ENCODE measurements at regions not wholly inside any gene's neighbourhood (a gene's known extent, or its start where the extent isn't known, plus 50 kb on each side); places are given as distances from the start of the nearest gene placed in this dataset.

GRCh38 chr4:178102139-178102538 is 659.9 kb upstream of the AGA start:
- TF ChIP-seq, protein P1, sequence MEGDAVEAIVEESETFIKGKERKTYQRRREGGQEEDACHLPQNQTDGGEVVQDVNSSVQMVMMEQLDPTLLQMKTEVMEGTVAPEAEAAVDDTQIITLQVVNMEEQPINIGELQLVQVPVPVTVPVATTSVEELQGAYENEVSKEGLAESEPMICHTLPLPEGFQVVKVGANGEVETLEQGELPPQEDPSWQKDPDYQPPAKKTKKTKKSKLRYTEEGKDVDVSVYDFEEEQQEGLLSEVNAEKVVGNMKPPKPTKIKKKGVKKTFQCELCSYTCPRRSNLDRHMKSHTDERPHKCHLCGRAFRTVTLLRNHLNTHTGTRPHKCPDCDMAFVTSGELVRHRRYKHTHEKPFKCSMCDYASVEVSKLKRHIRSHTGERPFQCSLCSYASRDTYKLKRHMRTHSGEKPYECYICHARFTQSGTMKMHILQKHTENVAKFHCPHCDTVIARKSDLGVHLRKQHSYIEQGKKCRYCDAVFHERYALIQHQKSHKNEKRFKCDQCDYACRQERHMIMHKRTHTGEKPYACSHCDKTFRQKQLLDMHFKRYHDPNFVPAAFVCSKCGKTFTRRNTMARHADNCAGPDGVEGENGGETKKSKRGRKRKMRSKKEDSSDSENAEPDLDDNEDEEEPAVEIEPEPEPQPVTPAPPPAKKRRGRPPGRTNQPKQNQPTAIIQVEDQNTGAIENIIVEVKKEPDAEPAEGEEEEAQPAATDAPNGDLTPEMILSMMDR (conservative IDR thresholded peaks at IDR 0.05), result no peak
- TF ChIP-seq ZFX (IDR thresholded peaks at IDR 0.05), result no peak

Data from C4-2B (cell line).